ENCODE measurements at regions not wholly inside any gene's neighbourhood (a gene's known extent, or its start where the extent isn't known, plus 50 kb on each side); places are given as distances from the start of the nearest gene placed in this dataset.

DNA sequence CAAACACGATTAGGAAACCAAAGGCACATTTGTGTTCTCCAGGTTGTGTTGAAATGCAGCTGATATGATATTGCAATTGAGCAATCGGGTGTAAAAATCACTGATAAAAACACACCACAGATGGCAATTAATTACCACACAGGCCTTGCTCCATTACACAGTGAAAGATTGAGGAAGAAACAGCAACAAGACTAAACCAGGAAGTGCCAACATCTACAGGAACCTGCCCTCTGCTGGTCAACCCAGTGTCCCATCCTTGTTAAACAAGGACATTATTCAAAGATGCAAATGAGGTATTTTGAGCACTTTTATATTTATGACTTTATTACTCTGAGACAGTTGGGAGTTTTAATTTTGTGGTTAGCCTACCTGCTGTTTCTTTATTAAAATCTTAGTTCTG, 765.6 kb upstream of the GHITM start:
- H3K9me3 ChIP-seq (ENCODE audit: insufficient read depth, low read depth, low read length) = no peaks in the 10 kb centered on the region
- no peak overlapping the region for H3K4me2 ChIP-seq (ENCODE audit: low read depth, low read length, poor library complexity, severe bottlenecking)
- H3K4me3 ChIP-seq (ENCODE audit: low read length, poor library complexity, severe bottlenecking) = no peak overlapping the region
- peak overlapping the region; percentile 58; the same call in 1 of the 2 replicates for H2AFZ ChIP-seq (ENCODE audit: low read length)
- H3F3A ChIP-seq (ENCODE audit: low read depth) = no peaks in the 10 kb centered on the region
- H3K79me2 ChIP-seq (ENCODE audit: insufficient read depth, low read length) = no peaks in the 10 kb centered on the region
- no peaks in the 10 kb centered on the region for H4K20me1 ChIP-seq (ENCODE audit: insufficient read depth, low read length, poor library complexity, severe bottlenecking)
- no peaks in the 10 kb centered on the region for H3K4me1 ChIP-seq (ENCODE audit: insufficient read depth, low read length, poor library complexity, severe bottlenecking)
- H3K36me3 ChIP-seq (ENCODE audit: insufficient read depth, low read length) = no peaks in the 10 kb centered on the region
- TF ChIP-seq EZH2phosphoT487 (IDR thresholded peaks at IDR 0.05; ENCODE audit: borderline replicate concordance) = no peak
- peak; percentile 49 for TF ChIP-seq CTCF (conservative IDR thresholded peaks at IDR 0.05; ENCODE audit: low read length)
- no peaks in the 10 kb centered on the region for H3K27me3 ChIP-seq (ENCODE audit: insufficient read depth, low read length, poor library complexity, severe bottlenecking)
- H3K9ac ChIP-seq (ENCODE audit: low read depth, low read length, poor library complexity, severe bottlenecking) = no peak overlapping the region
- no peaks in the 10 kb centered on the region for H3K9me2 ChIP-seq (replicated peaks; ENCODE audit: low read depth, low read length)

DNA sequence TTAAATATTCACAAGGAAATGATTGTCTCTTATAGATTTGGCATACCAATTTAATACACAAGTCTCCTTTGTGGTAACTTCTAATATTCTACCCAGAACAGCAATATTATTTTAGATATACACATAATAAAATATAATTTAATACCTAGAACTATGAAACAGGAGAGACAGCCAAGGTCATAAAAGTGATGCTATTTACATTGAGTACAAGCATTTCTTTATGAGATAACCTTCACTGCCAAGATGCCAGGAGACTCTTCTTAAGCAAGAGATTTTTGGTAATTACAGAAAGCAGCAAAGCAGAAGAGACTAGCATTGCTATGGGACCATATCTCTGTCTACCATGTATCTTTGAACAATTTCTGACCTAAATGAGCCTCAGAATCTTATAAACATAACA, 764.6 kb upstream of the GHITM start:
- H3K36me3 ChIP-seq (ENCODE audit: insufficient read depth, low read length) = no peaks in the 10 kb centered on the region
- H3K4me3 ChIP-seq (ENCODE audit: low read length, poor library complexity, severe bottlenecking) = no peak overlapping the region
- no peak overlapping the region for H3K4me2 ChIP-seq (ENCODE audit: low read depth, low read length, poor library complexity, severe bottlenecking)
- no peaks in the 10 kb centered on the region for H4K20me1 ChIP-seq (ENCODE audit: insufficient read depth, low read length, poor library complexity, severe bottlenecking)
- no peaks in the 10 kb centered on the region for H3K79me2 ChIP-seq (ENCODE audit: insufficient read depth, low read length)
- H3K9me3 ChIP-seq (ENCODE audit: insufficient read depth, low read depth, low read length) = no peaks in the 10 kb centered on the region
- no peak for TF ChIP-seq CTCF (conservative IDR thresholded peaks at IDR 0.05; ENCODE audit: low read length)
- no peak for TF ChIP-seq EZH2phosphoT487 (IDR thresholded peaks at IDR 0.05; ENCODE audit: borderline replicate concordance)
- H3K9me2 ChIP-seq (replicated peaks; ENCODE audit: low read depth, low read length) = no peaks in the 10 kb centered on the region
- no peak overlapping the region for H2AFZ ChIP-seq (ENCODE audit: low read length)
- no peaks in the 10 kb centered on the region for H3K27me3 ChIP-seq (ENCODE audit: insufficient read depth, low read length, poor library complexity, severe bottlenecking)
- H3F3A ChIP-seq (ENCODE audit: low read depth) = no peaks in the 10 kb centered on the region
- no peaks in the 10 kb centered on the region for H3K4me1 ChIP-seq (ENCODE audit: insufficient read depth, low read length, poor library complexity, severe bottlenecking)
- no peak overlapping the region for H3K9ac ChIP-seq (ENCODE audit: low read depth, low read length, poor library complexity, severe bottlenecking)

DNA sequence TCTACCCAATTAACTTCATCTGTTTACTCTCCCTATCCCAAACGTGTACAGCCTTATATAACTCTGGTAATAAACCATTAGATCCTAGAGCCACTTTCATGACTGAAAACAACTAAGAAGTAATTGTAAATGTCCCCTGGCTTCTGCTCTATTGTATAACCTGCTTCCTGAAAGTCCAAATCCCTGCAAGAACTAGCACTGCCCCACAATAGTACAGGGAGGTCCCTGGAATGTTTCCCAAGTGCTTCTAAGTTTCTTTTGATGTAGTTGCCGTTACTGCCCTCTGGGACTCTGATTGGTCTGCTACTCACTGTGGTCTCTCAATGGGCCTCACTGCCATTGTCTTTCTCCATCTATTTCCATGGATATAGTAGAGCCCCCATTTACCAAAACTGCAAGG, 764.0 kb upstream of the GHITM start:
- Histone ChIP-seq H4K20me1 (ENCODE audit: insufficient read depth, low read length, poor library complexity, severe bottlenecking) (no peaks in the 10 kb centered on the region), H3K79me2 (ENCODE audit: insufficient read depth, low read length) (no peaks in the 10 kb centered on the region), H2AFZ (ENCODE audit: low read length) (no peak overlapping the region), H3K4me2 (ENCODE audit: low read depth, low read length, poor library complexity, severe bottlenecking) (no peak overlapping the region), H3K4me1 (ENCODE audit: insufficient read depth, low read length, poor library complexity, severe bottlenecking) (no peaks in the 10 kb centered on the region), H3K27me3 (ENCODE audit: insufficient read depth, low read length, poor library complexity, severe bottlenecking) (no peaks in the 10 kb centered on the region), H3K36me3 (ENCODE audit: insufficient read depth, low read length) (no peaks in the 10 kb centered on the region), H3F3A (ENCODE audit: low read depth) (no peaks in the 10 kb centered on the region), H3K9ac (ENCODE audit: low read depth, low read length, poor library complexity, severe bottlenecking) (no peak overlapping the region), H3K9me3 (ENCODE audit: insufficient read depth, low read depth, low read length) (no peaks in the 10 kb centered on the region), H3K9me2 (replicated peaks; ENCODE audit: low read depth, low read length) (no peaks in the 10 kb centered on the region), H3K4me3 (ENCODE audit: low read length, poor library complexity, severe bottlenecking) (no peak overlapping the region)
- no peak for TF ChIP-seq CTCF (conservative IDR thresholded peaks at IDR 0.05; ENCODE audit: low read length)
- TF ChIP-seq EZH2phosphoT487 (IDR thresholded peaks at IDR 0.05; ENCODE audit: borderline replicate concordance) = no peak

Data from Loucy (cell line).